ENCODE measurements at regions not wholly inside any gene's neighbourhood (a gene's known extent, or its start where the extent isn't known, plus 50 kb on each side); places are given as distances from the start of the nearest gene placed in this dataset.

DNA sequence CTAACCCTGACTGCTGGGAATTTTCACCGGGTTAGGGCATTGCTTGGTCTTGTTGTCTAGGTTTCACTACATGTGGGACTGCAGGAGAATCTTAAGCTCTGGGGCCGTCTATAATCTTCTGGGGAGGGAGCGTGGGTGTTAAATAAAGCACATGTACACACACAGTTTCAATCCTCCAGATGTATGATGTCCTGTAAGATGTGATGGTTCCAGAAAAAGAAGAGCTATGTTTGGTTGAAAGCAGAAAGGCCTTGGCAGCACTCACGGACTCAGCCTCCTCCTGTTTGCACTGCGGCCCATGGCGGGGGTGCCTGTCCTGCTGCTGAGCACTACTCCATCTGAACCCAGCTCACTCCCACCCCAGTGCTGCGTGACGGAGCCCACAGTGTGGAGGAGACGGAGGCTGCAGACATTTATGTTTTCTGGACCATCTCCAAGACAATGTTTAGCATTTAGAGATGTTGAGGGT is 343.5 kb downstream of the TEX29 start:
- H3K36me3 ChIP-seq (ENCODE audit: control insufficient read depth in 2 of 2, extremely low read depth in 1 of 2, insufficient read depth in 2 of 2, low read length in 2 of 2), result no peaks in the 10 kb centered on the region
- FAIRE-seq, result no peak
- no peaks in the 10 kb centered on the region for H3K79me2 ChIP-seq (ENCODE audit: control insufficient read depth, insufficient read depth, low read length)
- no peak overlapping the region for H3K4me2 ChIP-seq (ENCODE audit: control insufficient read depth, extremely low read depth, insufficient read depth, low read depth, low read length)
- DNase-seq (ENCODE audit: low read depth, low spot score), result no peak
- no peak overlapping the region for H3K9ac ChIP-seq (ENCODE audit: control insufficient read depth, extremely low read depth, insufficient read depth, low read length)
- H4K20me1 ChIP-seq (ENCODE audit: control insufficient read depth, extremely low read depth, insufficient read depth, low read length), result no peaks in the 10 kb centered on the region
- no peaks in the 10 kb centered on the region for H3K27me3 ChIP-seq (ENCODE audit: control insufficient read depth, extremely low read depth, insufficient read depth, low read length)
- peaks cover 11% of the 10 kb centered on the region for H3K9me3 ChIP-seq (ENCODE audit: control insufficient read depth, low read depth, low read length)
- H3K9me1 ChIP-seq (ENCODE audit: control insufficient read depth, extremely low read depth, insufficient read depth, low read length), result no peaks in the 10 kb centered on the region
- TF ChIP-seq, protein P1, sequence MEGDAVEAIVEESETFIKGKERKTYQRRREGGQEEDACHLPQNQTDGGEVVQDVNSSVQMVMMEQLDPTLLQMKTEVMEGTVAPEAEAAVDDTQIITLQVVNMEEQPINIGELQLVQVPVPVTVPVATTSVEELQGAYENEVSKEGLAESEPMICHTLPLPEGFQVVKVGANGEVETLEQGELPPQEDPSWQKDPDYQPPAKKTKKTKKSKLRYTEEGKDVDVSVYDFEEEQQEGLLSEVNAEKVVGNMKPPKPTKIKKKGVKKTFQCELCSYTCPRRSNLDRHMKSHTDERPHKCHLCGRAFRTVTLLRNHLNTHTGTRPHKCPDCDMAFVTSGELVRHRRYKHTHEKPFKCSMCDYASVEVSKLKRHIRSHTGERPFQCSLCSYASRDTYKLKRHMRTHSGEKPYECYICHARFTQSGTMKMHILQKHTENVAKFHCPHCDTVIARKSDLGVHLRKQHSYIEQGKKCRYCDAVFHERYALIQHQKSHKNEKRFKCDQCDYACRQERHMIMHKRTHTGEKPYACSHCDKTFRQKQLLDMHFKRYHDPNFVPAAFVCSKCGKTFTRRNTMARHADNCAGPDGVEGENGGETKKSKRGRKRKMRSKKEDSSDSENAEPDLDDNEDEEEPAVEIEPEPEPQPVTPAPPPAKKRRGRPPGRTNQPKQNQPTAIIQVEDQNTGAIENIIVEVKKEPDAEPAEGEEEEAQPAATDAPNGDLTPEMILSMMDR (optimal IDR thresholded peaks at IDR 0.05 in 1 of 3, IDR thresholded peaks at IDR 0.05 in 1 of 3, conservative IDR thresholded peaks at IDR 0.05 in 1 of 3; ENCODE audit: extremely low read depth in 1 of 3, insufficient read depth in 2 of 3, low read length in 3 of 3), result no peak
- no peak for TF ChIP-seq EZH2 (IDR thresholded peaks at IDR 0.05; ENCODE audit: low read length)
- no peak overlapping the region for H2AFZ ChIP-seq (ENCODE audit: control insufficient read depth, low read length)
- no peak overlapping the region for H3K27ac ChIP-seq (ENCODE audit: control insufficient read depth, insufficient read depth, low read length)
- no peak overlapping the region for H3K4me3 ChIP-seq (ENCODE audit: control insufficient read depth in 2 of 3, extremely low read depth in 1 of 3, insufficient read depth in 2 of 3, low read depth in 1 of 3, low read length in 3 of 3)
- no peaks in the 10 kb centered on the region for H3K4me1 ChIP-seq (ENCODE audit: control insufficient read depth, extremely low read depth, insufficient read depth, low read length)
- dilution Hi-C loops (cut with MboI; ENCODE audit: extremely low pct_ligation_motif_present, low sequenced_read_pairs), result no loop called here

DNA sequence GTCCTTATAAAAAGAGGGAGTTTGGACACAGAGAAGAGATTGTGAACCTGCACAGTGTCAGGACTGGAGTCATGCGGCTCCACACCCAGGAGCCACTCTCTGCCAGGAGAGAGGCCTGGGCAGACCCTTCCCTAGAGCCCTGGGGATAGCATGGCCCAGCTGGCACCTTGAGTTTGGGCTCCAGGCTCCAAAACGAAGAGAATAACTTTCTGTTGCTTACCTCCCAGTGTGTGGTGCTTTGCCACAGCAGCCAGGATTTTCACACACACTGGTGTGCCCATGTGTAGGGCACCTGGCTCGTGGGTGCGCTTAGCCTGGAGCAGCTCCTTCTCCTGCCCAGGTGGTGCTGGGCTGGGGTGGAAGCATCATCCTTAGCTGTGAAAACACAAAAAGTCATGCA is 344.3 kb downstream of the TEX29 start:
- H3K9me1 ChIP-seq (ENCODE audit: control insufficient read depth, extremely low read depth, insufficient read depth, low read length), result no peaks in the 10 kb centered on the region
- H2AFZ ChIP-seq (ENCODE audit: control insufficient read depth, low read length), result no peak overlapping the region
- no peaks in the 10 kb centered on the region for H3K4me1 ChIP-seq (ENCODE audit: control insufficient read depth, extremely low read depth, insufficient read depth, low read length)
- no peaks in the 10 kb centered on the region for H3K36me3 ChIP-seq (ENCODE audit: control insufficient read depth in 2 of 2, extremely low read depth in 1 of 2, insufficient read depth in 2 of 2, low read length in 2 of 2)
- DNase-seq (ENCODE audit: low read depth, low spot score), result no peak
- no peaks in the 10 kb centered on the region for H3K27me3 ChIP-seq (ENCODE audit: control insufficient read depth, extremely low read depth, insufficient read depth, low read length)
- H3K79me2 ChIP-seq (ENCODE audit: control insufficient read depth, insufficient read depth, low read length), result no peaks in the 10 kb centered on the region
- H3K4me3 ChIP-seq (ENCODE audit: control insufficient read depth in 2 of 3, extremely low read depth in 1 of 3, insufficient read depth in 2 of 3, low read depth in 1 of 3, low read length in 3 of 3), result no peak overlapping the region
- H3K4me2 ChIP-seq (ENCODE audit: control insufficient read depth, extremely low read depth, insufficient read depth, low read depth, low read length), result no peak overlapping the region
- dilution Hi-C loops (cut with MboI; ENCODE audit: extremely low pct_ligation_motif_present, low sequenced_read_pairs), result no loop called here
- no peak for TF ChIP-seq EZH2 (IDR thresholded peaks at IDR 0.05; ENCODE audit: low read length)
- TF ChIP-seq, protein P1 (optimal IDR thresholded peaks at IDR 0.05 in 1 of 3, IDR thresholded peaks at IDR 0.05 in 1 of 3, conservative IDR thresholded peaks at IDR 0.05 in 1 of 3; ENCODE audit: extremely low read depth in 1 of 3, insufficient read depth in 2 of 3, low read length in 3 of 3), result no peak
- no peak for FAIRE-seq
- peaks cover 11% of the 10 kb centered on the region for H3K9me3 ChIP-seq (ENCODE audit: control insufficient read depth, low read depth, low read length)
- no peak overlapping the region for H3K9ac ChIP-seq (ENCODE audit: control insufficient read depth, extremely low read depth, insufficient read depth, low read length)
- H4K20me1 ChIP-seq (ENCODE audit: control insufficient read depth, extremely low read depth, insufficient read depth, low read length), result no peaks in the 10 kb centered on the region
- no peak overlapping the region for H3K27ac ChIP-seq (ENCODE audit: control insufficient read depth, insufficient read depth, low read length)

All from keratinocyte (primary cell).